NCI-H2029 (cell line): ENCODE measurements at regions not wholly inside any gene's neighbourhood (a gene's known extent, or its start where the extent isn't known, plus 50 kb on each side); places are given as distances from the start of the nearest gene placed in this dataset.

Experiments used
- DNase-seq: peaks from one replicate; lab custom pipeline; 2025; lab: John Stamatoyannopoulos, UW

GRCh38 chr11:45091563-45092403, 54.7 kb upstream of the PRDM11 start:
- DNase-seq = no peak

GRCh38 chr11:45092404-45092785, 54.0 kb upstream of the PRDM11 start:
- no peak for DNase-seq

DNA sequence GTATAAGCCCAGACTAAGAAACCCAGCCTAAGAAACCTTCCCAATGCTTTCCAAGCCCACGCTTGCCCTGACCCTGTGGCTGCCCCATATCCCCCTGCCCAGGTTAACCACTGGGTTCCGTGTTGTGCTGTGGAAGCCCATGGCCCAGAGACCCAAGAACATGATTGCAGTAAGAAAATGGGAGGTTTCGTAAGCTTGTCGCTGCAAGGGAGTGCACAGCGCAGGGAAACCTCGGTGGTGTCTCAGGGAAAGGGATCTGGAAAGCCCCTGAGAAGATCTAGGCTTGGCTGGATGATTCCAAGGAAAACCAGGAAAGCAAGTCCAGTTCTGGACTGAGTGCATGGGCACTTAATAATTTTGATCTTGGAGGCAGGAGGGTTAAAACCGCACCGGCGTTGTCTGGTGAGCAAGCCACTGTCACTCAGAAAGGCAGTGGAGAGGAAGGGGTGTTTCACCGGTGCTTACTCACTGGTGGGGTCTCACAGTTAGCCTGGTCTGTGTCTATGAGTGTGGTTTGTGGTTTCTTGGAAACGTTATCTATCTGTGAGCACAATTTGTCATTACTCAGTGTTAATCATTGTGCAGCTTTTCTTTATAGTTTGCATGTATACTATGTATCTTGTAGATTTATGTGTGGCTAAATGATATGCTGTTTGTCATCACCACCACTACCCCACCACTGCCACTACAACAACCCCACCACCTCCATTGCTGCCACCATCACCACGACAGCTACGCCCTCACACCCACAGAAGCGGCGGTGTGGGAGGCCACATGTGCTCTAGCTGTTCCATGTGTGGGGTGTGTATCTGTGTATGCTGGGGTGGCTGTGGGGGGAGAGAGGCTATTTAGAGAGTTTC, 53.3 kb upstream of the PRDM11 start:
- DNase-seq = no peak

DNA sequence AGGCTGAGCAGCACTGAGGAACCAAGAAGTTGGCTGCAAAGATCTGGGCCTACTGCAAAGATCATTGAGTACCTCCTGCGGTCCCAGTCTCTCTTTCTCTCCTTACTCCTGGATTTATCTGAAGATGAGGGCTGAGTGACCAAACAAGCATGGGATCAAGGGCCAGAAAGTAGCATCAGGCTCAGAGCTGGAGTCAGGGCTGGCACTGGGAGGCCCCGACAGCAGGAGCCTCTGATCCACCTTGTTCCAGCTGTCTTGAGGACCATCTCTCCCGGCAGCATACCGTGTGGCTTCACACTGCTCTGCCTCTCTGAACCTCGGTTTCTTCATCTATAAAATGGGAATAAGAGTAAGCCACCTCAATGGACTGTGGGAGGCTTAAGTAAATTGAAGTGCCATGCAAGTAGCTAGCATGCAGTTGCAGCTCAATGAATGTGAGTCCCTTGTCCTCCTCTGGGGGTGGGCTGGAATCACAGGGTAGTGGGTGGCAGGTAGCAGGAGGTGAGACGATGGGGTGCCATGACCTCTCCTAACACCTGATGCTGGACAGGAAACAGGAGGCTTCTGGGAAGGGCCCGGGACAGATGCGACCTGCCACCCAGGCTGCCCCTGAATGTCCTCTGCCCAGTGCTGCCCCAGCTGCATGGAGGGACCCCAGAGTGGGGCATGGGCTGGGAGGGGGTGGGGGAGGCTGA, 52.5 kb upstream of the PRDM11 start:
- DNase-seq = no peak

GRCh38 chr11:45094958-45095690, 51.3 kb upstream of the PRDM11 start:
- no peak for DNase-seq

DNA sequence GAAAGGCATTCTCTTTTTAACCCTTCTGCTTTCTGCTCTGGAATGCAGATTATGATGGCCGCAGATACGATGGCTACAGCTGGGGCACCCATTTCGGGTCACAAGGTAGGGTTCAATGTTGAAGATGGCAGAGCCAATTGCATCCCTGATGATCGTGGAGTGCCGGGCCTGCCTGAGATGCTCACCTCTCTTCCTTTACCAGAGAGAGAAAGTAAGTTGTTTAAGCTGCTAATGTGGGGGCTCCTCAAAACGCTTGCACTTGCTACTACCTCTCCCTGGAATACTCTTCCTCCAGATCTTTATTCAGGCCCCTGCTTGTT, 50.8 kb upstream of the PRDM11 start:
- DNase-seq = no peak

DNA sequence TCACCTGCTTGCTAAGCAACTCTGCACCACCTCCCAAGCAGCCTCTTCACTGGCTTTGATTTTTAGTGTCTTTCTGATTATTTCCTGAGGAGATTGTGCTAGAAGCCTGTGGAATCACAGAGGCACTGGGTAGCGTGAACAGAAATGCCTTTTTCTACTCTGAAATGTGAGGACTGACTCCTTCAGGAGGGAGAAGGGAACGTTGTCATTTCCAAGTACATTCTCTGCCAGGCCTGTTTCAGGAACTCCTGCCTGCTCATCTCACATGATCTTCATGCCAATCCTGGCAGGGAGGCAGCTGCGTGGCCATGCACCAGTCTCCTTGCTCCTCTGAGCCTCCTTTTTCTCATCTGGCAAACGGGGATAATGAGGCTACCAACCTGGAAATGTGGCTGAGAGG, 49.8 kb upstream of the PRDM11 start:
- DNase-seq = no peak
